Upper lobe of left lung (tissue), 6 donors: ENCODE measurements at regions not wholly inside any gene's neighbourhood (a gene's known extent, or its start where the extent isn't known, plus 50 kb on each side); places are given as distances from the start of the nearest gene placed in this dataset.

Experiments used
- ATAC-seq, 2 donors: fragments of 200-7000 bp; cut with Tn5 transposase; one replicate each; pipeline ENCODE4 v1.9.1; 2022; ENCODE audit warnings: mild to moderate bottlenecking in 2 of 2, moderate library complexity in 2 of 2; ENCODE audit not compliant: low FRiP score in 2 of 2
- DNase-seq, 2 donors: peaks; one replicate each; pipeline ENCODE4 v3.0.0-alpha.2; 2019 to 2020
- H3K27ac ChIP-seq, 4 donors: fragments of 200-600 bp; sonication (generic); one replicate each; pipeline ENCODE4 v1.5.1; 2016 to 2019
- H3K27me3 ChIP-seq, 4 donors: fragments of 200-600 bp; sonication (generic); one replicate each; pipeline ENCODE4 v1.5.1; 2017 to 2019
- H3K36me3 ChIP-seq, 4 donors: fragments of 200-600 bp; sonication (generic); one replicate each; pipeline ENCODE4 v1.5.1; 2016 to 2019
- H3K4me1 ChIP-seq, 4 donors: fragments of 200-600 bp; sonication (generic); one replicate each; pipeline ENCODE4 v1.5.1; 2018 to 2019
- H3K4me3 ChIP-seq, 4 donors: fragments of 200-600 bp; sonication (generic); one replicate each; pipeline ENCODE4 v1.5.1; 2017 to 2019; ENCODE audit warnings: mild to moderate bottlenecking in 2 of 4, moderate library complexity in 1 of 4
- H3K9me3 ChIP-seq, 4 donors: fragments of 200-600 bp; sonication (generic); one replicate each; pipeline ENCODE4 v1.5.1; 2018 to 2019
- EP300 ChIP-seq, 4 donors: sonication (generic); formaldehyde crosslinking; IDR thresholded peaks; one replicate each; pipeline ENCODE4 v1.5.1; 2017; ENCODE audit warnings: antibody characterized with exemption in 4 of 4, control low read depth in 2 of 4
- POLR2A ChIP-seq, 4 donors: fragments of 450-650 bp; IDR thresholded peaks; one replicate each; pipeline ENCODE4 v1.5.1; 2016 to 2017; ENCODE audit warnings: antibody characterized with exemption in 4 of 4, mild to moderate bottlenecking in 2 of 4
- POLR2AphosphoS5 ChIP-seq, 2 donors: sonication (generic); formaldehyde crosslinking; IDR thresholded peaks; one replicate each; pipeline ENCODE4 v1.5.1; 2017; ENCODE audit warnings: antibody characterized with exemption in 2 of 2
- WGBS, 2 donors: methylation state at CpG; one replicate each; pipeline ENCODE4 v1.1.5; 2017 to 2018; 5-methylcytosine and 5-hydroxymethylcytosine counted together
- TF ChIP-seq, protein P1 (sequence below), 6 experiments: fragments of 450-650 bp in 4 of 6; fragments of 200-600 bp in 2 of 6; sonication (generic) in 2 of 6; IDR thresholded peaks; one replicate each; pipeline ENCODE4 v1.5.1; 2016 to 2019; ENCODE audit warnings: antibody characterized with exemption in 6 of 6
- donor health status: DM: no; HTN: no; CAD: no; lungs with moderate emphysema.
- donor health status: DM: no; HTN: yes; CAD: no; lungs with severe emphysema.

DNA sequence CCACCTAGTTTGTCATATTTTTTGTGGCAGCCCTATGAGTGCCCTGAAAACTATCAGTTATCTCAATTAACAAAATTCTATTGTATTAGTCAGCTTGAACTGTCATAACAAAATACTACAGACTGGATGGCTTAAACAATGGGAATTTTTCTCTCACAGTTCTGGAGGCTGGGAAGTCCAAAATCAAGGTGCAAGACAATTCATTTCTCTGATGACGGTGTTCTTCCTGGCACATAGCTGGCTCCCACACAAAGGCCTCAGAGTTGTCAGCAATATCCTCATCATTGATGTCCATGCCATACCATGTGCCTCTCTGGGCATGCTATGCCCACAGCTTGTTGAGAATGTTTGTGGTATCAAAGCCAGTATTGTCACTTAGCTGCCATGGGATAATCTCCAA, 691.9 kb downstream of the NR2F1-AS1 start:
- no peaks in the 10 kb centered on the region for H3K36me3 ChIP-seq
- WGBS, 2 donors: 94 to 100% methylated on average over 1 of the region's 1 CpG
- no peaks in the 10 kb centered on the region for H3K4me1 ChIP-seq
- TF ChIP-seq EP300 (IDR thresholded peaks at IDR 0.05) (no peak), POLR2AphosphoS5 (IDR thresholded peaks at IDR 0.05) (no peak), POLR2A (IDR thresholded peaks at IDR 0.05) (no peak)
- TF ChIP-seq, protein P1, sequence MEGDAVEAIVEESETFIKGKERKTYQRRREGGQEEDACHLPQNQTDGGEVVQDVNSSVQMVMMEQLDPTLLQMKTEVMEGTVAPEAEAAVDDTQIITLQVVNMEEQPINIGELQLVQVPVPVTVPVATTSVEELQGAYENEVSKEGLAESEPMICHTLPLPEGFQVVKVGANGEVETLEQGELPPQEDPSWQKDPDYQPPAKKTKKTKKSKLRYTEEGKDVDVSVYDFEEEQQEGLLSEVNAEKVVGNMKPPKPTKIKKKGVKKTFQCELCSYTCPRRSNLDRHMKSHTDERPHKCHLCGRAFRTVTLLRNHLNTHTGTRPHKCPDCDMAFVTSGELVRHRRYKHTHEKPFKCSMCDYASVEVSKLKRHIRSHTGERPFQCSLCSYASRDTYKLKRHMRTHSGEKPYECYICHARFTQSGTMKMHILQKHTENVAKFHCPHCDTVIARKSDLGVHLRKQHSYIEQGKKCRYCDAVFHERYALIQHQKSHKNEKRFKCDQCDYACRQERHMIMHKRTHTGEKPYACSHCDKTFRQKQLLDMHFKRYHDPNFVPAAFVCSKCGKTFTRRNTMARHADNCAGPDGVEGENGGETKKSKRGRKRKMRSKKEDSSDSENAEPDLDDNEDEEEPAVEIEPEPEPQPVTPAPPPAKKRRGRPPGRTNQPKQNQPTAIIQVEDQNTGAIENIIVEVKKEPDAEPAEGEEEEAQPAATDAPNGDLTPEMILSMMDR (IDR thresholded peaks at IDR 0.05): no peak
- no peaks in the 10 kb centered on the region for H3K27me3 ChIP-seq
- no peak overlapping the region for H3K4me3 ChIP-seq
- ATAC-seq (no peak), DNase-seq (no peak)
- H3K27ac ChIP-seq: no peak overlapping the region
- no peaks in the 10 kb centered on the region for H3K9me3 ChIP-seq

DNA sequence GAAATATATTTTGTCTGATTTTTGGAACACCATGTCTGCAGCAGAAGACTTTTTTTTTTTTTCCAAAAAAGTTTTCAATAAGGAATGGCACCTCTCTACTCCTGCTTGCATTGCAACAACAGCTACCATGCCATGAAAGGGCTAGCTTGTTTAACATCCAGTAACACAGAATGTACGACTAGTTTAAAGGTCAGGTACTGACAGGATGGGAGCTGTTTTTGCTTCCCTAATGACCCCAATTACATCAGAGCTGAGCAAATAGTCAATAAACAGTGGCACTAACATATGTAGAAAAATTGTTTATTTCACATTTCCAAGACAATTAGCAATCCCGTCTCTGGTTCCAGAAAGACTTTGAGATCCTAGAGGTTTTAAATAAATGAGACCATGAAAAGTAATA, 693.8 kb downstream of the NR2F1-AS1 start:
- no peak for TF ChIP-seq POLR2A (IDR thresholded peaks at IDR 0.05)
- TF ChIP-seq, protein P1 (IDR thresholded peaks at IDR 0.05): no peak
- no peak for TF ChIP-seq EP300 (IDR thresholded peaks at IDR 0.05)
- TF ChIP-seq POLR2AphosphoS5 (IDR thresholded peaks at IDR 0.05): no peak
- H3K36me3 ChIP-seq: no peaks in the 10 kb centered on the region
- ATAC-seq: no peak
- no peak overlapping the region for H3K4me3 ChIP-seq
- H3K27ac ChIP-seq: no peak overlapping the region
- H3K4me1 ChIP-seq: no peaks in the 10 kb centered on the region
- WGBS, 2 donors: 57 to 72% methylated on average over 2 of the region's 2 CpGs
- DNase-seq: no peak
- no peaks in the 10 kb centered on the region for H3K27me3 ChIP-seq
- H3K9me3 ChIP-seq: no peaks in the 10 kb centered on the region

DNA sequence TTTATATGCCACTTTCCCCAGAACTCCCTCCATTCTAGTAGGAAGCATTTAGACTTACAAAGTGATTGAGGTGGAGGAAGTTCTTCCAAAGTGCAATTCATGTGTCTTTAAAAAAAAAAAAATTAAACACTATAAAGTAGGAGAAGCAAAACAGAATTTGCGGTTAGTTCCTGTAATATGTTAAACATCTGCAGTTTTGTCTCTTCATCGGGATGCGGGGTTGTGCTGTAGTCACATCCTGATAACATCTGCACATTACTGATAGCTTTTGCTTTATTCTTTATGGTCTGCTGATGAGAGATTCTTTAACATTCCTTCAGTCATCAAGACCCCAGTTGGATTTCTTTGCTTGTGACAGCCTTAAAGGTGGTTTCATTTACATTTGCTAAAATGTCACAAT, 694.3 kb downstream of the NR2F1-AS1 start:
- Histone ChIP-seq H3K27me3 (no peaks in the 10 kb centered on the region), H3K27ac (no peak overlapping the region), H3K9me3 (no peaks in the 10 kb centered on the region), H3K4me3 (no peak overlapping the region), H3K36me3 (no peaks in the 10 kb centered on the region), H3K4me1 (no peaks in the 10 kb centered on the region)
- no peak for DNase-seq
- no peak for TF ChIP-seq POLR2A (IDR thresholded peaks at IDR 0.05)
- WGBS, 2 donors: 43 to 53% methylated on average over 3 of the region's 3 CpGs
- no peak for ATAC-seq

DNA sequence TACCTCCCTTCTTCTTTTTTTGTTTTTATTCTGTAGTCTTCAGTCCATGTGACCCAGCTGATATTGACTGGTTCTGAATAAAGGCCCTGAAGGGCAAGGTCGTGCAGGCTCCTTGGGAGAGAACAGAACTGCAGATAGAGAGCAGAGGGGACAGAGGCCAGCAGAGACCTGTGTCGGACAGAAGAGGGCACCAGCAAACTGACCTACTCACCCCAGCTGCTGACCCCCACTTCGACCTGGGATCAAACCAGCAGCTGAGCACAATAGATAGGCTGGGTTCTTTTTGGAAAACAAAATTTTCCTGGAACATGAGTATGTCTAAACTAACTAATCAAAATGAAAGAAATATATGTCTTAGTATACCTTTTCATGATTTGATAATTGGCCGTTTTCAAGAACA, 695.1 kb downstream of the NR2F1-AS1 start:
- 61 to 63% methylated on average over 4 of the region's 4 CpGs for WGBS, 2 donors
- ATAC-seq: no peak

DNA sequence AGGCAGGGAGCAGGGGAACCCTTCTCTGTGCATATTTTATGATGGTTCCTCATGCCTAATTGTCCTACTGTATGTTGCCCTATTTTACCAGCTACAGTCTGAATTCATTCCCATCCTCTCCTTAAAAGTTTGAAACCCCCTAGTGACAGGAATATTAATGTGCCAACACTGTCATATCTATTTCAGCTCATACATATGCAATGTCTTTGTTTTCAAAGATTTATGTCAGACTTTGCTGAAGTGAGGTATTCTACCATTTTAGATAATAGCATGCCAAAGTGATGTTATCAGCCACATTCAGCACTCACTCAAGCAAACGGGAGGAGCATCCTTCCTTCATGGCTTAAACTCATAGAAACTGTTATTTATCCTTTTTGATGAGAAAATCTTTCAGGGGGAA, 696.5 kb downstream of the NR2F1-AS1 start:
- no peak for DNase-seq
- no peaks in the 10 kb centered on the region for H3K4me1 ChIP-seq
- no peak overlapping the region for H3K27ac ChIP-seq
- H3K27me3 ChIP-seq: no peaks in the 10 kb centered on the region
- TF ChIP-seq, protein P1 (IDR thresholded peaks at IDR 0.05): no peak
- TF ChIP-seq EP300 (IDR thresholded peaks at IDR 0.05) (no peak), POLR2A (IDR thresholded peaks at IDR 0.05) (no peak), POLR2AphosphoS5 (IDR thresholded peaks at IDR 0.05) (no peak)
- ATAC-seq: no peak
- no peak overlapping the region for H3K4me3 ChIP-seq
- H3K36me3 ChIP-seq: no peaks in the 10 kb centered on the region
- 20 to 36% methylated on average over 1 of the region's 1 CpG for WGBS, 2 donors
- H3K9me3 ChIP-seq: no peaks in the 10 kb centered on the region

More for the DNA sequence above, 695.1 kb downstream of the NR2F1-AS1 start:
- DNase-seq: no peak
- Histone ChIP-seq H3K9me3 (no peaks in the 10 kb centered on the region), H3K27ac (no peak overlapping the region), H3K4me3 (no peak overlapping the region), H3K27me3 (no peaks in the 10 kb centered on the region), H3K4me1 (no peaks in the 10 kb centered on the region), H3K36me3 (no peaks in the 10 kb centered on the region)
- TF ChIP-seq, protein P1 (IDR thresholded peaks at IDR 0.05): no peak
- TF ChIP-seq EP300 (IDR thresholded peaks at IDR 0.05) (no peak), POLR2AphosphoS5 (IDR thresholded peaks at IDR 0.05) (no peak), POLR2A (IDR thresholded peaks at IDR 0.05) (no peak)
